ENCODE measurements at regions not wholly inside any gene's neighbourhood (a gene's known extent, or its start where the extent isn't known, plus 50 kb on each side); places are given as distances from the start of the nearest gene placed in this dataset.

- DNase-seq = no peak
Observed at GRCh38 chr20:40770564-40771307, 81.7 kb upstream of the MAFB start.

- DNase-seq = no peak
Observed at GRCh38 chr20:40771308-40771610, 82.2 kb upstream of the MAFB start.

DNA sequence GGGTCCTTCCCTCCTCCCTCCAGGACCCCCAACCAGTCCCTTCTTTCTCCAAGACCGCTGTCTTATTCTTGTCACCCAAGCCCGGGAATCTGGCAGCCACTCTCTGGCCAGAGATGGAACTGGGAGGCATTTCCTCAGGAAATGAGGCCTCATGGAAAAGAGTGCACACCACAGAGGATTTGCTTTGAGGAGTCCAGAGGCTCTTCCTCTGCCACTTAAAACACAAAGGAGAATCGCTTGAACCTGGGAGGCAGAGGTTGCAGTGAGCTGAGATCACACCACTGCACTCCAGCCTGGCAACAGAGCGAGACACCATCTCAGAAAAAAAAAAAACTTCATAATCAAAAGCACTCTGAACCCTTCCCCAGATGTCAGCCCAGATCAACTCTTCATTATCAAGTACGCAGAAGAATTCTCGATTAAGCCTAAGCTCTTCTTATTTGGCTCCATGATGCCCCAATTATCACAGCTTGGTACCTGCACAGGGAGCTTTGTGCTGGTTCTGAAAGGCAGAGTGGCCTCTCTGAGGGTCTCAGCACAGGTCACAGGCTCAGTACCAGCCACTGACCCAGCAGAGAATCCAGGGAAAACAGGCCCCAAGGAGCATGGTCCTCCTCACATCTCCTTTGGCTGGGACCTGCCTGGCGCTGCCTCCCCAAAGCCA, 82.9 kb upstream of the MAFB start:
- no peak for DNase-seq

DNA sequence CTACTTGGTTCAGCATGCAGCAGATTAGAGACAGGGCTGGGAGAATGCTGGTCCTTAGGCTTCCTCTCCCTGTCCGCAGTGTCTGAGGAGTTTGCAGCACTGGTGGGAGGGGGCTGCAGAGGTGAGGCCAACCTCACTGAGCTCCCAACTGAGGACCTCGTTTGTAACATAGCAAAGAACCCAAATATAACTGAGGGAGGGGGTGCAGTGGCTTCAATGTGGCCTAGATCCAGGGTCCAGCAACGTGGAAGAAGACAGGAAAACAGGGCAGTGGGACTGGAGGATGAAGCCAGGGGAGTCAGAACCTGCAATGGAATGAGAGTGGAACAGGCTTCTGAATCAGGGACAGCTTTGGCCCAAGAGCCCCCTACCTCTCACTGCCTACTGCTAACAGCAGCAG, 84.3 kb upstream of the MAFB start:
- DNase-seq = no peak

GRCh38 chr20:40774252-40774651, 85.2 kb upstream of the MAFB start:
- no peak for DNase-seq

DNA sequence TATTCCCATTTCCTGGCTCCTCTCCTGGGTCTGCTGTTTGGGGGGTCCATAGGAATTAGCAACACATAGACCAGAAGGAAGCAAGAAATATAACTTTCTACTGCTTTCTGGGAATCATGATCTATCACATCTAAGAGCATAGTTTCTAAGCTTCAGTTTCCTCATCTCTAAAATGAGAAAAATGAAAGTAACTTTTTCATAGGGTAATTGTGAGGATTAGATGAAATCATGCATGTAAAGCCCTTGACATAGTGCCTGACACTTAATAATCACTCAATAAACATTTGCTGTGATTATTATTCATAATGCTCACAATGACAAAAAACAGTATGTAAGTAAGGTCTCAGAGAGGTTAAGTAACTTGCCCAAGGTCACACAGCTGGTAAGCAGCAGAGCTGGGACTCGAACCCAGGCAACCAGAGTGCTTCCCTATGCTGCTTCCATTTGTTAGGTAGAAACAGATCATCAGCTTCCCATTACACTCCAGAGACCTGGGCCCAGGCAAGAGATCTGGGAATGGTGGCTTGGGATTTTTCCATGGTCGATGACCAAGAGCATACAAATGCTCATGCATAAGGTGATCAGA, 86.6 kb upstream of the MAFB start:
- no peak for DNase-seq

- no peak for DNase-seq
Observed at GRCh38 chr20:40776466-40777457, 87.7 kb upstream of the MAFB start.

DNA sequence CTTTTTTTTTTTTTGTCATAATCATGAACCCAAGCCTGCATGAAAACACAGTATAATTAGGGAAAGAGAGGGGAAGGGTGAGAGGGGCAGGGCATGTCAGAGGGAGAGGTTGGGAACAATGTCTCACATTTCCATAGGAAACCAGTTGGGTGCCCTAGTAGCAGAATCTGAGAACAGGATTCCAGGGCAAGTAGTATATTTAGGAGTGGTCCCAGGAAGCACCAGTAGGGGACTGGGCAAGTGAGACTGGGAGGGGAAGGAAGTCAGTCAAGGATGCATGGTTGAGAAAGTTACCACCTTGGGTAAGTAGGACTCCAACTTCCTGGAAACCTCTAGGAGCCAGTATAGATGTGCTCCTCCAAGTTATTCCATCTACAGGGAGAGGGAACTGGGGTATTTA, 88.6 kb upstream of the MAFB start:
- DNase-seq = no peak

DNA sequence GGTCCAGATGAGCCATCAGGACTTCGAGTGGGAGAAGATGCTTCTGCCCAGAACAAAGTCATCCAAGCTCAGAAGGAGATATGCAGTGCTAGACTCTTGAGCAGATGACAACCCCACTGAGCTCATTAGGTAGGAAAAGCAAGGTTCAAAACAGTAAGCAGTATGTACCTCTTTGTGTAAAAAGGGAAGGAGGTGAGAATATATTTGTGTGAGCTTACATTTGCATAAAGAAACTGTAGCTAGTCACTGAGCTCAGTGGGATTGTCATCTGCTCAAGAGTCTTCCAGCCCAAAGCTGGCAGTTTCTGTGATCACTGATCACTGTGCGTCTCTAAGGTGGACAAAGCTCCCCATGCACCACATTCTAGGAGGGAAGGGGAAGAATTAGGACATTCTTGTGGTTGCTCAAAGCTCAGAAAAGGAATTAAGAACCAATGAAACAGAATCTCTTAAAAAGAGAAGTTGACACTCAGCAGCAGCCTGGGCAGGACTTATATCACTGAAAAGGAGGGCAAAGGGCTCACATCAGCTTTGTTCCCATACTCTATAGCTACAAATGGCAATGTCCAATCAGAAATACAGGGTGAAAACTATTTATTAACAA, 90.0 kb upstream of the MAFB start:
- no peak for DNase-seq

- no peak for DNase-seq
Observed at GRCh38 chr20:40781327-40782042, 92.4 kb upstream of the MAFB start.

DNA sequence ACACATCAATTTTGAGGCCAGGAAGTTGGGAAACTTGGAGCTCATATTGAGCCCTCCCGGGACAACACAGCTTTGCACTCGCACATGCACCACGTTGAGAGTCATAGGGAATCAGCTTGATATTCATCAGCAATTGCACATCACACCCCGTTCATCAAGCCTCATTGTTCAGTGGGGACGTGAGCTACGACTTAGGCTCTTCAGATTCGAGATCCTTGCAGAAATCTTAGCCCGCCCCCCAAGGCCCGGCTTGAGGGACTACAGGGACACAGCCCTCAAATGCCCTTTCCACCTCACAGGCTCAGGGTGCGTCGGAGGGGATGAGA, 93.0 kb upstream of the MAFB start:
- DNase-seq = no peak

DNA sequence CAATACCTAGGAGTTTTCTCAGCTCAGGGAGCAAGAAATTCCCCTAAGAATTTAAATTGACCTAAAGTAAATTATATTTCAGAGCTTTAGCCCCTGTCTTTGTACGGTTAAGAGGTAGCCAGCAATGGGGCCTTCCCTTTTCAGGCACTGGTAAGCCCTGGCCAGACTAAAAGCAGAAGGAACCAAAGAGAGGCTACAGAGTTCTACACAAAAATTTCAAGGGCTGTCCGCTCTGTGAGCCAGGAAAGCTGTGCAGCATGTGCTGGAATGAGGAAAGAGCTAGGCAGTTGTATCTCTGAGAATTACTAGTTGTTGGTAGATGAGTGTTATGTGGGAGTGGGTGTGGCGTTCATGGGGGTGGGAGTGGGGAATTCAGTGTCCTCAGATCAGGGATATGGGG, 96.3 kb upstream of the MAFB start:
- no peak for DNase-seq

- no peak for DNase-seq
Observed at GRCh38 chr20:40786336-40786735, 97.3 kb upstream of the MAFB start.

GRCh38 chr20:40787941-40788340, 98.9 kb upstream of the MAFB start:
- no peak for DNase-seq

GRCh38 chr20:40797425-40797824, 108.4 kb upstream of the MAFB start:
- no peak for DNase-seq

GRCh38 chr20:40798066-40798465, 109.0 kb upstream of the MAFB start:
- DNase-seq = no peak

DNA sequence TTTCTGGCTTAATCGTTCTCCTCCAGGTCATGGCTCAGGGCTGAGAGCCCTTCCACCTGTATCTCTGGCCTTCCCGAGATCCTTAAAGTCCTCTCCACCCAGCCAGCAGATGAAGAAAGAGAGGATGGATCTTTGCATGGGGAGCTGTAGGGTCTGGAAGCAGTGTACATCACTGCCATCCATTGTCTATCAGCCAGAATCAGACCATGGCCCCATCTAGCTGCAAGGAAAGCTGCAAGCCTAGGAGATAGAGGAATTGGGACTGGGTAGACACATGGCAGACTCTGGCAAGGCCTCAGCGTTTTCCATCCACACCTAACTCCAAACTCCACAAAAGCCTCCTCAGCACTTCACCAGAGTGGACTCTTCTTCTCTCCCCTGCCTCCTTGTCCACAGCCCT, 113.8 kb upstream of the MAFB start:
- DNase-seq = no peak

DNA sequence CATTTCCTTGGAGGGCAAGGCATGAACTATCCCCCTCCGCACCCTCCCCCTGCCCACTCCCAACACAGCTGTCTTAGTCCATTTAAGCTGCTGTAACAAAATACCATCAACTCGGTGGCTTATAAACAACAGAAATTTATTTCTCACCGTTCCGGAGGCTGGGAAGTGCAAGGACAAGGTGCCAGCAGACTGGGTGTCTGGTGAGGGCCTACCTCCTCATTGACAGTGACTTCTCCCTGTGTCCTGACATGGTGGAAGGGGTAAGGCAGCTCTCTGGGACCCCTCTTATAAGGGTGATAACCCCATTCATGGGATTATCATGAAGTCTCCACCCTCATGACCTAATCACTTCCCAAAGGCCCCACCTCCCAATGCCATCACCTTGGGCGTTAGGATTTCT, 114.3 kb upstream of the MAFB start:
- no peak for DNase-seq

DNA sequence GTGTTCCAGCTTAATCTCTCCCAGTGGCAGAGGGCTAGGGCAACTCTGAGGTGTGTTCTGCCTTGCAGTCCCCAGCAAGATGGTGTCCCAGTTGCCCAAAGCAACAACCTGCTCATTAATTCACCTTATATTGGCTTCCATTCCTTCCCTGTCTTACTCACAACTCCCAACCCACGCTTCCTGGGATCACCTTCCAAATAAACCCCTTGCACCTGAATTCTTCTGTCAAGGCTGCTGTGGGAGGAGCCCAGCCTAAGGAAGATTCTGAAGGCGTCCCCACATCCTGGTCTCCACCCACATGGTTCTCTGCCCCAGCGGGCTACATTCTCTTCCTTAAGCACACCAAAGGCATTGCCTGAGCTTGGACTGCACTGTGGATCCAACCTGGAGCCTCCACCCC, 116.6 kb upstream of the MAFB start:
- DNase-seq = no peak

DNA sequence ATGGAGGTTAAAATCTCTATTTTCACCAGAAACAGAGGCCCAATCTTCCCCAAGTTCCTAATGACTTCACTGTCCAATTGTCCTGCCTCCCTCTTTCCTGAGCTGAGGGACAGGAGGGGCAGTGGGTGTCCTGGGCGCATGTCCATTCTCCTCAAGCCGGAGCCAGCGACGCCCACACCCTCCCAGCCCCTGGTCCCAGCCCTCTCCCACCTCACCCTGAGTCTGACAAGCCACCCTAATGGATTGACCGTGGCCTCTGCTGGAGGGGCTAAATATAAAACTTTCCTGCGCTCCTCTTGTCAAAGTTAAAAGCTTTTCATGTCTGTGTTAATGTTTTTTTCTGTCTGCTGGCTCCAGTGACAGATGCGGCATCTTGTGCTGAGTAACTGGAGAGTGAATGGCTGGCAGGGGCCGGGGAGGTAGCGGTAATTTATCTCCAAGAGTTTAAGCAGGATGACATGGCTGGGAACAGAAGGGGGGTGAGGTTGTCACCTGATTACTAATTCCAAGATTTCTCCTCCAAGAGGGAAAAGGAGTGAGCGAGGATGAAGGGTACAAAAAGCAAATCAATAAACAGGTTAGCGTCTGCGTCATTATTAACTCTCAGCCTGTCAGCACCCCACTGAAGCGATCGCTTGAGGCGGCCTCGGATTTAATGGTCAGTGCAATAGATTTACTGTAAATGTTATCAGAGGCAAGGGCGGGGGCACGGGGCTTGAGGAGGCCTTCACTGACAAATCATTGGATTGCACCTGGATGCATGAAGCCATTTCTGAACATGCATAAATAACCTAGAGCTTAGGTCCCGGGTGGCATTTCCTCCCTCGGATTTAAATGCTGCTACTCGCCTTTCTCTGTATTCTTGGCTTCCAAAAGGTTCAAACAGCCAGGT, 118.1 kb upstream of the MAFB start:
- no peak for DNase-seq

- DNase-seq = no peak
Observed at GRCh38 chr20:40807821-40808170, 118.8 kb upstream of the MAFB start.

DNA sequence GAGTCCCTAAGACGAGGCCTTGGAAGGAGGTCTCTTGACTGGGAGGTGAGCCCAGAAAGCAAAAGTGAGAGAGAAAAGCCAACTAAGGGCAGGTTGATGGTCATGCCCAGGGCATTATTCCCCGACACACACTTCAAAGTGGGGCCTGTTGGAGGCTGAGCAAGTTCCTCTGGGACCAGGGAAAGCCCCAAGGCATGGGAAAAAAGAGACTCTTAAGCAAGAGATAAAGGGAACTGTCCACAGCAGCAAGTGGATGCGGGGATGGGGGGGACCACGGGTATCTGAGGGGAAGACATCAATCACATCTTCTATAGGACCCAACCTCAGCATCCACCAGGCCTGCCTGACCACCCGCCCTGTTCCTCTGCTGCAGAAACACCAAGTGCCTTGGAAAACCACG, 119.9 kb upstream of the MAFB start:
- no peak for DNase-seq
